ENCODE measurements at regions not wholly inside any gene's neighbourhood (a gene's known extent, or its start where the extent isn't known, plus 50 kb on each side); places are given as distances from the start of the nearest gene placed in this dataset.
"Not testable (repeated sequence)": the region's sequence is repeated elsewhere in the genome, so short reads cannot be mapped to it uniquely, and the experiment has no call there.

GRCh38 chr10:33643042-33643441 lies 308.6 kb upstream of the NRP1 start:
- DNase-seq: no peak

GRCh38 chr10:33638891-33639290 lies 304.4 kb upstream of the NRP1 start:
- DNase-seq: no peak

GRCh38 chr10:33638374-33638773 lies 303.9 kb upstream of the NRP1 start:
- DNase-seq: no peak

DNA sequence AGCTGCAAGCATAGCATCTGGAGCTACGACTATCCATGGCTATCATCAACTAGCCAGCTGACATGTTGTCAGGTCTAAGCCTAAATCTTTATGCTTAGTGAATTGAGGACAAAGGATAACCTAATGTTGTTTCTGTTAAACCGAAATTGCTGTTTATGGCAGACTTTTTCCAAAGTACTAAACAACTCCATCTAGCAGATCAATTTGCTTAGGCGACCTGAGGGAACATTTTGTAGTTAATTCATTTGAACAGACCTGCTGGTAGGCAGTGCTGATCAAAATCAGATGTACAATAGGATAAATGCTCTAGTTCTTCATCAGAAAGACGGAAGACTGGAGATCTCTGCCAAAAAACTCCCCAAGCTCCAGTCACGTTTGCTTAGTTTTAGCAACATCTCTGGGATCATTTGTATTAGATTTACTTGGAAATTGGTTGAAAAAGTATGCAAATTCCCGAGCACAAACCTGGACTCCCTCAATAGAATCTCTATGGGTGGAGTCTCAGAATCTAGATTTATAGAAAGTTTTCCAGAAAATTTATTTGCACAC lies 301.6 kb upstream of the NRP1 start:
- DNase-seq: no peak

DNA sequence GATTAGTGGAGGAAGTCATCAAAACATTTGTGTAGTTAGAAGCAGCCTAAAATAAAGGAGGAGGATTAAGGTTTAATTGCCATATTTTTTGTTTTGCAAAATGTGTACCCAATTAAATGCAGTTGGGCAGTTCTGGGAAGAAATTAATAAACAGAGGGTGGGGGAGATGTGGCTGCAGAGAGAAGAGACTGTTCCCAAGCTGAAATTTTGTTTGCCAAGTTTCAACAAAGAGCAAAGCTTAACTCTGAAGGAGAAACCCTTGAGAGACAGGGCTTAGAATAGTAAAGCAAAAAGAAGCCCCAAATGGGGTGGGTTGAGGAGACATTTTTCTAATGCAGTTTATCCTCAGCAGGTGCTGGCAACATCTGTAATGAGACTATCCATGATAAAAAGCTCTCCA lies 298.0 kb upstream of the NRP1 start:
- DNase-seq: no peak

DNA sequence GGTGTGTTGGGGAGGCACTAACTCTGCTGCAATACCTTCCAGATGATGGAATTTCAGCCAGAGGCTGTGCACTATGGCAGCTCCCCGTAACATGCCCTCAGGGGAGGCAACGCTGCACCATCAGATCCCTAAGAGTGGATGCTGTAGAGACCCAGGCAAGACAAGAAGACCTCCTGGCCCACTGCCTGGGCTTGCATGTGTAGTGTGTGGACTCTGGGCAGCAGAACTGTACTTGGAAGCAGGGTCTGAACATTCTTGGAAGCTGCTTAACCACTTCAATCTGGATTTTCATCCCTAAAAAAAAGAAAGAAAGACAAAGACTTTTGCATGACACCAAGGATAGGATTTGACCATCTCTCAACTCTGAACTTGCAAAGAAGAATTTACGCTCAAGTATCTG lies 297.5 kb upstream of the NRP1 start:
- no peak for DNase-seq

- no peak for DNase-seq
Measured at GRCh38 chr10:33630761-33631160, 296.3 kb upstream of the NRP1 start.

GRCh38 chr10:33627611-33628010 lies 293.1 kb upstream of the NRP1 start:
- DNase-seq: no peak

- DNase-seq: no peak
Measured at GRCh38 chr10:33626798-33627466, 292.5 kb upstream of the NRP1 start.

DNA sequence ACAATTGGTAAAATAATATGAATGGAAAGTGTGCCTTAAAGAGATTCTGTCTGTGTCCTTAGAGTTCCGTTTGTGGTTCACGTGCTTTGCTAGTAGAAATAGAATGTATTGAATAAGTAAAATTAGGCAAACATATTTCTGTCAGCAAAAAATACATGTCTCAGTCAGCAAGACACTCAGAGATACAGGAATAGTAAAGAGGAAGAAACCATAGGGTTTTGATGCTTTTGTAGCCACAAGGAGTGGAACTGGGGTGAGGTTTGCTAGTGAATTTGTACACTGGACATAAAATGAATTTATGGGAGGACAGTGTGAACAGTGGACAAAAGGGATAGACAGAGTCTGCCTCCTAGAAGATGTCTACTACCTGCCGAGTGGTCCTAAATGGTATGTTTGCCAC lies 289.2 kb upstream of the NRP1 start:
- DNase-seq: no peak

GRCh38 chr10:33621101-33621500 lies 286.6 kb upstream of the NRP1 start:
- DNase-seq: no peak

DNA sequence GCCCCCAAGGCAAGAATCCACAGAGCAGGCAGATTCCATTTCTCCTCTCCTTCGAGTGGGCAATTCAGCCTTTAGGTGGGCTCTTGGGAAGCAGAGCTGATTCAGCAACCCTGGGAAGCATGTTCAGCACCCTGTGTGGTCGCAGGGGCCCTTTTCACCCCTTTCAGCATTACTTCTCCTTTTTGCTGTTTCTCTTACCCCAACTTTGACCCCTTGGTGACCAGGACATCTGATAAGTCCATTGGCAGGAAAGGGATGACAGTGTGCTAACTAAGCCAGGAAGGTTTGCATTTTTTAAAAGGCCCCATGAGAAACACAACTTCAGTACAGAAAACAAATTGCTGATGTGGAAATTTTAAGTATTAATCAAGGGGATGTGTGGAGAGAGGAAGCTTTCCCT lies 283.7 kb upstream of the NRP1 start:
- DNase-seq: peak; percentile 23

GRCh38 chr10:33617381-33618080 lies 283.1 kb upstream of the NRP1 start:
- DNase-seq: no peak

GRCh38 chr10:33616956-33617355 lies 282.5 kb upstream of the NRP1 start:
- no peak for DNase-seq

GRCh38 chr10:33612551-33612950 lies 278.1 kb upstream of the NRP1 start:
- DNase-seq: no peak

DNA sequence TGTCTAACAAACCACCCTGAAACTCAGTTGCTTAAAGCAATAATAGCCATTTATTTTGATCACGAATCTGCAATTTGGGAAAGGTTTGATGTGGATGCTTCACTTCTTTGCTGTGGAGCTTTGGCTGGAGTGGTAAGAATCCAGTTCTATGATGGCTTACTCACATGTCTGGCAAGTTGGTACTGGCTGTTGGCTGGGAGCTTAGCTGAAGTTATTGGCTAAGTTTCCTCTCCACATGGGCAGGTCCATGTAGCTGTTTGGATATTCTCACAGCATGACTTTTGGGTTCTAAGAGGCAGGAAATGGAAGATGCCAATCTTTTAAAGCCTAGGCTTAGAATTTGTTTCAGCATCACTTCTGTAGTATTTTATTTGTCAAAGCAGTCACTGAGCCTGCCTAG lies 277.6 kb upstream of the NRP1 start:
- DNase-seq: no peak

DNA sequence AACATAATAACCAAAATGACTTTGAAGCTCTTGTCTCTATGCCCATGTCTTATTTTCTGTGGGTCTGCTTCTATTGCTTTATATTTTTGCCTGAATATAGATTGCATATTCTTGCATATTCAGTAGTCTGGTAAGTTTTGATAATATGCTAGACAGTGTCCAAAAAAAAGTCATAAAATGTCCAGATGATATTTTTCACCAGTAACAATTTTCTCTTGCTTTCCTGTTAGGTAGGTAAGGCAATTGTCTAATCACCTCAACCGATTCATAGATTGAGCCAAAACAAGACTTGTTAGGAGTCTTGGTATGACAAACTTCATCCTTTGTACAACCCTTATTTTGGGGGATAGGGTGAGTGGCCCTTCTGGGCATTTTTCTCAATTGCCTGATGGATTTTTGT lies 277.0 kb upstream of the NRP1 start:
- no peak for DNase-seq

DNA sequence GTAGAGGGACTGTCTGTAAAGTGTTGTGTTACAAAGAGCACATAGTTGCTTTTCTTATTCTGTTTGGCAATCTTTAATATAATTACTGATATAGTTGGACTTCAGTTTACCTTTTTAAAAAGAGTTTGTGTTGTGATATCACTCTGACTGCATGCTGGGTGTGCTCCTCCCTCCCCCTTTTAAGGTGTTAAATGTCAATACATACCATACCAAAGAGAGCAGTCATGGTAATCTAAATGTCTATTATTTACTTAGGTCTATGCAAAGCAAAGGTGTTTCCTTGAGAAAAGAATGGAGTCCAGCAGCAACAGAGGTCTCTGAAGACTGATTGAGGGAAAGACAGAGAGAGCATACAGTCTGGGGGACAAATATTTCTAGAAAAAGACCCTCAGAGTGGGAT lies 275.1 kb upstream of the NRP1 start:
- DNase-seq: no peak

DNA sequence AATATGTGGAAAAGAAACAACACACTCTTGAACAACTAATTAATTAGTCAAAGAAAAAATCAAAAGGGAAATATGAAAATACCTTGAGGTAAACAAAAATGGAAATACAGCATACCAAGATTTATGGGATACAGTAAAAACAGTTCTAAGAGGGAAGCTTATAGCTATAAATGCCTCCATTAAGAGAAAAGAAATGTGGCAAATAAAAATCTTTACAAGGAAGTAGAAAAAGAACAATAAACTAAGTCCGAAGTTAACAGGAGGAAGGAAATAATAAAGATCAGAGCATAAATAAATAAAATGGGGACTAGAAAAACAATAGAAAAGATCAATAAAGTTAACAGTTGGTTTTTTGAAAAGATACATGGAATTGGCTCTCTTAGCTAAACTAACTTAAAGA lies 267.8 kb upstream of the NRP1 start:
- no peak for DNase-seq

- DNase-seq: no peak
Measured at GRCh38 chr10:33600381-33600780, 265.9 kb upstream of the NRP1 start.

GRCh38 chr10:33596422-33596821 lies 262.0 kb upstream of the NRP1 start:
- DNase-seq: no peak

DNA sequence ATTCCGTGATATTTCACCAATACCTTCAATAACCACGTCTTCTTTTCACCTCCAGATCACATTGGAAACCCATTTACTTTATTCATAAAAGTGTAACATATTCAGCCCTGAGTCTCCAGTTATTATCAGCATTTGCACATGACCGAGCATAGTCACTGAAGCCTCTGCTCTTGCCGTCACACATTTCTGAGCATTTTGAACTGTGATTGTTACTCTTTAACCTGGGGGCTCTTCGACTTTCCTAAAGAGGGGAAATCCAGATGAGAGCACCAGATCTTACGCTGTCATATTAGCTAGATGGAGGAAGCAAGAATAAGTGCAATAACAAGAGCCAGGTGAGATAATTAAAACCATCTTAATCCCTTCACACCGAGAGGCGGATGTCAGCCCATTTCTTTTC lies 260.0 kb upstream of the NRP1 start:
- DNase-seq: no peak

GRCh38 chr10:33588974-33589600 lies 254.6 kb upstream of the NRP1 start:
- no peak for DNase-seq

- not testable (repeated sequence) for DNase-seq
Measured at GRCh38 chr10:33584596-33584995, 250.1 kb upstream of the NRP1 start.

Data from hematopoietic multipotent progenitor cell treated with erythropoietin and hydrocortisone succinate and interleukin-3 and kit ligand, for 4 days (in vitro differentiated cells).